ENCODE measurements at regions not wholly inside any gene's neighbourhood (a gene's known extent, or its start where the extent isn't known, plus 50 kb on each side); places are given as distances from the start of the nearest gene placed in this dataset.

DNA sequence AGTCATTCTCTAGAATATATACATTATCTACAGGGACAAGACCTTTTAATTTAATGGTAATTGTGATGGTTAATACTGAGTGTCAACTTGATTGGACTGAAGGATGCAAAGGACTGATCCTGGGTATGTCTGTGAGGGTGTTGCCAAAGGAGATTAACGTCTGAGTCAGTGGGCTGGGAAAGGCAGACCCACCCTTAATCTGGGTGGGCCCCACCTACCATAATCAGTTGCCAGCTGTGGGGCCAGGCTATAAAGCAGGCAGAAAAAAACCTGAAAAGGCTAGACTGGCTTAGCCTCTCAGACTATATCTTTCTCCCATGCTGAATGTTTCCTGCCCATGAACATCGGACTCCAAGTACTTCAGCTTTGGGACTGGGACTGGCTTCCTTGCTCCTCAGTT is 112.2 kb upstream of the SMC2 start:
- ChIA-PET CTCF (no interaction called here), POLR2A (ENCODE audit: unreplicated experiment) (no interaction called here)
- Histone ChIP-seq H3K4me1 (replicated peaks; ENCODE audit: insufficient read depth) (no peaks in the 10 kb centered on the region), H3F3A (ENCODE audit: insufficient read depth, low read depth) (no peaks in the 10 kb centered on the region), H3K4me2 (no peak overlapping the region), H3K27me3 (ENCODE audit: insufficient read depth, low read depth) (no peaks in the 10 kb centered on the region), H3K9me3 (ENCODE audit: insufficient read depth, low read depth) (peaks cover 3% of the 10 kb centered on the region; the same call in 1 of the 2 replicates), H3K27ac (no peak overlapping the region), H3K79me2 (ENCODE audit: low read depth) (no peaks in the 10 kb centered on the region), H3K4me3 (no peak overlapping the region), H3K9me2 (ENCODE audit: insufficient read depth) (no peaks in the 10 kb centered on the region), H3K36me3 (ENCODE audit: low read depth) (no peaks in the 10 kb centered on the region), H4K20me1 (ENCODE audit: insufficient read depth) (no peaks in the 10 kb centered on the region), H2AFZ (no peak overlapping the region)
- DNase-seq, result no peak
- intact Hi-C loops (cut with micrococcal nuclease; ENCODE audit: unreplicated experiment), result no loop called here
- no TSS peak for BruUV-seq (replicated peaks)
- TF ChIP-seq EZH2 (IDR thresholded peaks at IDR 0.05; ENCODE audit: low read depth), result no peak
- TF ChIP-seq, protein P1, sequence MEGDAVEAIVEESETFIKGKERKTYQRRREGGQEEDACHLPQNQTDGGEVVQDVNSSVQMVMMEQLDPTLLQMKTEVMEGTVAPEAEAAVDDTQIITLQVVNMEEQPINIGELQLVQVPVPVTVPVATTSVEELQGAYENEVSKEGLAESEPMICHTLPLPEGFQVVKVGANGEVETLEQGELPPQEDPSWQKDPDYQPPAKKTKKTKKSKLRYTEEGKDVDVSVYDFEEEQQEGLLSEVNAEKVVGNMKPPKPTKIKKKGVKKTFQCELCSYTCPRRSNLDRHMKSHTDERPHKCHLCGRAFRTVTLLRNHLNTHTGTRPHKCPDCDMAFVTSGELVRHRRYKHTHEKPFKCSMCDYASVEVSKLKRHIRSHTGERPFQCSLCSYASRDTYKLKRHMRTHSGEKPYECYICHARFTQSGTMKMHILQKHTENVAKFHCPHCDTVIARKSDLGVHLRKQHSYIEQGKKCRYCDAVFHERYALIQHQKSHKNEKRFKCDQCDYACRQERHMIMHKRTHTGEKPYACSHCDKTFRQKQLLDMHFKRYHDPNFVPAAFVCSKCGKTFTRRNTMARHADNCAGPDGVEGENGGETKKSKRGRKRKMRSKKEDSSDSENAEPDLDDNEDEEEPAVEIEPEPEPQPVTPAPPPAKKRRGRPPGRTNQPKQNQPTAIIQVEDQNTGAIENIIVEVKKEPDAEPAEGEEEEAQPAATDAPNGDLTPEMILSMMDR (conservative IDR thresholded peaks at IDR 0.05), result no peak

- Histone ChIP-seq H3K9me3 (ENCODE audit: insufficient read depth, low read depth) (peaks cover 3% of the 10 kb centered on the region; the same call in 1 of the 2 replicates), H3K4me3 (no peak overlapping the region), H3K27ac (no peak overlapping the region), H3K27me3 (ENCODE audit: insufficient read depth, low read depth) (no peaks in the 10 kb centered on the region), H4K20me1 (ENCODE audit: insufficient read depth) (no peaks in the 10 kb centered on the region), H3K79me2 (ENCODE audit: low read depth) (no peaks in the 10 kb centered on the region), H3K9me2 (ENCODE audit: insufficient read depth) (no peaks in the 10 kb centered on the region), H3K4me2 (no peak overlapping the region), H3F3A (ENCODE audit: insufficient read depth, low read depth) (no peaks in the 10 kb centered on the region), H3K4me1 (replicated peaks; ENCODE audit: insufficient read depth) (no peaks in the 10 kb centered on the region), H2AFZ (no peak overlapping the region), H3K36me3 (ENCODE audit: low read depth) (no peaks in the 10 kb centered on the region)
- POLR2A ChIA-PET (ENCODE audit: unreplicated experiment), result no interaction called here
- BruUV-seq (replicated peaks), result no TSS peak
- CTCF ChIA-PET, result no interaction called here
- TF ChIP-seq, protein P1 (conservative IDR thresholded peaks at IDR 0.05), result no peak
- TF ChIP-seq EZH2 (IDR thresholded peaks at IDR 0.05; ENCODE audit: low read depth), result no peak
- DNase-seq, result no peak
- intact Hi-C loops (cut with micrococcal nuclease; ENCODE audit: unreplicated experiment), result no loop called here
Measured at GRCh38 chr9:103985077-103985476, 109.0 kb upstream of the SMC2 start.

GRCh38 chr9:103988821-103989220 is 105.3 kb upstream of the SMC2 start:
- no peaks in the 10 kb centered on the region for H3K36me3 ChIP-seq (ENCODE audit: low read depth)
- H2AFZ ChIP-seq, result no peak overlapping the region
- TF ChIP-seq, protein P1 (conservative IDR thresholded peaks at IDR 0.05), result no peak
- CTCF ChIA-PET, result no interaction called here
- intact Hi-C loops (cut with micrococcal nuclease; ENCODE audit: unreplicated experiment), result no loop called here
- H3K27me3 ChIP-seq (ENCODE audit: insufficient read depth, low read depth), result no peaks in the 10 kb centered on the region
- H4K20me1 ChIP-seq (ENCODE audit: insufficient read depth), result no peaks in the 10 kb centered on the region
- H3K9me2 ChIP-seq (ENCODE audit: insufficient read depth), result no peaks in the 10 kb centered on the region
- no TSS peak for BruUV-seq (replicated peaks)
- POLR2A ChIA-PET (ENCODE audit: unreplicated experiment), result no interaction called here
- H3K27ac ChIP-seq, result no peak overlapping the region
- DNase-seq, result no peak
- no peaks in the 10 kb centered on the region for H3K79me2 ChIP-seq (ENCODE audit: low read depth)
- H3K4me1 ChIP-seq (replicated peaks; ENCODE audit: insufficient read depth), result no peaks in the 10 kb centered on the region
- H3F3A ChIP-seq (ENCODE audit: insufficient read depth, low read depth), result no peaks in the 10 kb centered on the region
- no peak overlapping the region for H3K4me3 ChIP-seq
- H3K9me3 ChIP-seq (ENCODE audit: insufficient read depth, low read depth), result peaks cover 3% of the 10 kb centered on the region; the same call in 1 of the 2 replicates
- no peak overlapping the region for H3K4me2 ChIP-seq

Data from PC-9 (cell line).